Caco-2 (cell line): ENCODE measurements at regions not wholly inside any gene's neighbourhood (a gene's known extent, or its start where the extent isn't known, plus 50 kb on each side); places are given as distances from the start of the nearest gene placed in this dataset.
A peak's percentile ranks its signal among the peaks of the same experiment; 100 is the strongest.

Experiments used
- BruUV-seq: library from RNA; stranded (reverse); fragments of 400-500 nt; replicated peaks from 2 replicates; lab custom pipeline; 2021; lab: Mats Ljungman, UMichigan
- CTCF ChIA-PET: fragments of 300-600 bp; sonication (Branson Sonifier 250); formaldehyde crosslinking; loops from one replicate; lab custom pipeline; 2022; ENCODE audit warnings: antibody characterized with exemption; lab: Charles Lee
- POLR2A ChIA-PET: fragments of 300-600 bp; sonication (Branson Sonifier 250); formaldehyde crosslinking; loops from one replicate; lab custom pipeline; 2022; ENCODE audit warnings: antibody characterized with exemption; lab: Charles Lee
- DNase-seq, 2 experiments: peaks; one replicate each; pipeline versions ENCODE4 v3.0.0 to v3.0.0-alpha.2; 2020 to 2022
- H3K27me3 ChIP-seq: replicated peaks from 2 replicates; pipeline ENCODE4 v1.6.0; 2011; ENCODE audit warnings: low read length; ENCODE audit not compliant: control insufficient read depth, insufficient read depth
- H3K36me3 ChIP-seq: 2 replicates; pipeline ENCODE4 v1.5.1; 2011; ENCODE audit warnings: low read length; ENCODE audit not compliant: control insufficient read depth, insufficient read depth
- H3K4me1 ChIP-seq: fragments of 250-450 bp; sonication (Bioruptor Pico); 2 replicates; pipeline ENCODE4 v1.5.1; 2020; ENCODE audit warnings: mild to moderate bottlenecking
- H3K4me3 ChIP-seq: 2 replicates; pipeline ENCODE4 v1.5.1; 2011; ENCODE audit warnings: low read depth, mild to moderate bottlenecking, control low read depth, low read length
- H3K9me3 ChIP-seq: fragments of 250-450 bp; sonication (Bioruptor Pico); 2 replicates; pipeline ENCODE4 v1.5.1; 2020; ENCODE audit warnings: mild to moderate bottlenecking, moderate library complexity
- H3K27ac Mint-ChIP-seq: one replicate; pipeline ENCODE4 v1.8.0; 2022; ENCODE audit warnings: mixed read lengths; ENCODE audit not compliant: unreplicated experiment
- H3K27me3 Mint-ChIP-seq: one replicate; pipeline ENCODE4 v1.8.0; 2022; ENCODE audit warnings: mixed read lengths; ENCODE audit not compliant: insufficient read depth, unreplicated experiment
- H3K36me3 Mint-ChIP-seq: one replicate; pipeline ENCODE4 v1.8.0; 2022; ENCODE audit warnings: mild to moderate bottlenecking, mixed read lengths; ENCODE audit not compliant: insufficient read depth, unreplicated experiment
- H3K4me1 Mint-ChIP-seq: one replicate; pipeline ENCODE4 v1.8.0; 2022; ENCODE audit warnings: low read depth, mixed read lengths; ENCODE audit not compliant: unreplicated experiment
- H3K4me3 Mint-ChIP-seq: one replicate; pipeline ENCODE4 v1.8.0; 2022; ENCODE audit warnings: mild to moderate bottlenecking, moderate library complexity, mixed read lengths; ENCODE audit not compliant: unreplicated experiment
- H3K9me3 Mint-ChIP-seq: one replicate; pipeline ENCODE4 v1.8.0; 2022; ENCODE audit warnings: mixed read lengths; ENCODE audit not compliant: unreplicated experiment
- intact Hi-C: fragments of 100-400 bp; cut with micrococcal nuclease; formaldehyde crosslinking; loops from one replicate; pipeline ENCODE4 v1.10.0; 2022; ENCODE audit not compliant: unreplicated experiment
- TF ChIP-seq, protein P1 (sequence below), 2 experiments: fragments of 200-600 bp in 1 of 2; IDR thresholded peaks; 1 replicate in 1 of 2; 2 replicates in 1 of 2; pipeline versions ENCODE4 v1.5.1 to v1.8.0; 2011 to 2022; ENCODE audit warnings: antibody characterized with exemption in 1 of 2, control low read depth in 1 of 2, inconsistent platforms in 1 of 2, low read depth in 1 of 2, low read length in 1 of 2, mild to moderate bottlenecking in 1 of 2, moderate library complexity in 1 of 2; ENCODE audit not compliant: insufficient read depth in 1 of 2, severe bottlenecking in 1 of 2, unreplicated experiment in 1 of 2

DNA sequence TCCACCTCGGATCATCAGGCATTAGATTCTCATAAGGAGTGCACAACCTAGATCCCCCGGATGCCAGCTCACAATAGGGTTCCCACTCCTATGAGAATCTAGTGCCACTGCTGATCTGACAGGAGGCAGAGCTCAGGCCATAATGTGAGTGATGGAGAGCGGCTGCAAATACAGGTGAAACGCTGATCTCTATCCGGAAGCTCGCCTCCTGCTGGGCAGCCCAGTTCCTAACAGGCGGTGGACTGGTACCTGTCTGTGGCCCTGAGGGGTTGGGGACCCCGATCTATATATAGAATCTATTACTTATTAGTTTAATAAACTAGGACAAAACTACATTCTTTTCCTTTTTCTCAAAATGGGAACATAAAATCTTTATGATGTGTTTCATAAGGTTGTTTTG lies 741.9 kb downstream of the RFPL4B start:
- DNase-seq: no peak
- H3K27me3 ChIP-seq: no peaks in the 10 kb centered on the region
- H3K27ac Mint-ChIP-seq: no peak overlapping the region

DNA sequence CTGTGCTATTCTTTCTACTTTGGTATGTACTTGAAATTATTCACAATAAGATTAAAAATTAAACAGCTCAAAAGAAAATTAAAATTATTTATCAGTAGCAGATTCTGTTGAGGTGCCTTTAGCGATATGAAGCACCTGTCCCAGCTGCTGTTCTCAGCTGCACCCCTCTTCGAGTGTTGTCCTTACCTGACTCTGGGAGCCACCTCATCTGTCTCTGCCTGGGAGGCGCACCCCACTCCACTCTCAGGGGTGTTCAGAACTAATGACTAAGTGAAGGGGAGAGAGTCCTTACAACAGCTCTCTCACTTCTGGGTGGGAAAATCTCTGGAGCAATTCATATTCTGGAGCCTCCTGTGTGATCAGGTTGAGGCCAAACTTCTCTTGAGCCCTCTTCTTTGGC lies 745.7 kb downstream of the RFPL4B start:
- no peaks in the 10 kb centered on the region for H3K9me3 Mint-ChIP-seq
- no peaks in the 10 kb centered on the region for H3K4me1 Mint-ChIP-seq
- H3K4me1 ChIP-seq: no peaks in the 10 kb centered on the region
- H3K4me3 Mint-ChIP-seq: no peak overlapping the region
- ChIA-PET POLR2A (no interaction called here), CTCF (no interaction called here)
- H3K27me3 ChIP-seq: no peaks in the 10 kb centered on the region
- no peaks in the 10 kb centered on the region for H3K36me3 Mint-ChIP-seq
- TF ChIP-seq, protein P1, sequence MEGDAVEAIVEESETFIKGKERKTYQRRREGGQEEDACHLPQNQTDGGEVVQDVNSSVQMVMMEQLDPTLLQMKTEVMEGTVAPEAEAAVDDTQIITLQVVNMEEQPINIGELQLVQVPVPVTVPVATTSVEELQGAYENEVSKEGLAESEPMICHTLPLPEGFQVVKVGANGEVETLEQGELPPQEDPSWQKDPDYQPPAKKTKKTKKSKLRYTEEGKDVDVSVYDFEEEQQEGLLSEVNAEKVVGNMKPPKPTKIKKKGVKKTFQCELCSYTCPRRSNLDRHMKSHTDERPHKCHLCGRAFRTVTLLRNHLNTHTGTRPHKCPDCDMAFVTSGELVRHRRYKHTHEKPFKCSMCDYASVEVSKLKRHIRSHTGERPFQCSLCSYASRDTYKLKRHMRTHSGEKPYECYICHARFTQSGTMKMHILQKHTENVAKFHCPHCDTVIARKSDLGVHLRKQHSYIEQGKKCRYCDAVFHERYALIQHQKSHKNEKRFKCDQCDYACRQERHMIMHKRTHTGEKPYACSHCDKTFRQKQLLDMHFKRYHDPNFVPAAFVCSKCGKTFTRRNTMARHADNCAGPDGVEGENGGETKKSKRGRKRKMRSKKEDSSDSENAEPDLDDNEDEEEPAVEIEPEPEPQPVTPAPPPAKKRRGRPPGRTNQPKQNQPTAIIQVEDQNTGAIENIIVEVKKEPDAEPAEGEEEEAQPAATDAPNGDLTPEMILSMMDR (IDR thresholded peaks at IDR 0.05; ENCODE audit: insufficient read depth in 1 of 2, low read depth in 1 of 2, low read length in 1 of 2, severe bottlenecking in 1 of 2, unreplicated experiment in 1 of 2): no peak
- intact Hi-C loops: no loop called here
- H3K4me3 ChIP-seq: no peak overlapping the region
- H3K36me3 ChIP-seq: no peaks in the 10 kb centered on the region
- no peak for DNase-seq
- BruUV-seq: no TSS peak
- H3K9me3 ChIP-seq: no peaks in the 10 kb centered on the region
- H3K27ac Mint-ChIP-seq: no peak overlapping the region
- H3K27me3 Mint-ChIP-seq: no peaks in the 10 kb centered on the region

More for the DNA sequence above, 741.9 kb downstream of the RFPL4B start:
- no peaks in the 10 kb centered on the region for H3K27me3 Mint-ChIP-seq
- intact Hi-C loops: no loop called here
- H3K4me3 Mint-ChIP-seq: no peak overlapping the region
- Histone ChIP-seq H3K9me3 (no peaks in the 10 kb centered on the region), H3K36me3 (no peaks in the 10 kb centered on the region), H3K4me1 (no peaks in the 10 kb centered on the region), H3K4me3 (no peak overlapping the region)
- CTCF ChIA-PET: no interaction called here
- H3K36me3 Mint-ChIP-seq: no peaks in the 10 kb centered on the region
- TF ChIP-seq, protein P1 (IDR thresholded peaks at IDR 0.05; ENCODE audit: insufficient read depth in 1 of 2, low read depth in 1 of 2, low read length in 1 of 2, severe bottlenecking in 1 of 2, unreplicated experiment in 1 of 2): peak in 1 of 2 experiments; percentile 4
- H3K9me3 Mint-ChIP-seq: no peaks in the 10 kb centered on the region
- BruUV-seq: no TSS peak
- H3K4me1 Mint-ChIP-seq: no peaks in the 10 kb centered on the region
- POLR2A ChIA-PET: no interaction called here

DNA sequence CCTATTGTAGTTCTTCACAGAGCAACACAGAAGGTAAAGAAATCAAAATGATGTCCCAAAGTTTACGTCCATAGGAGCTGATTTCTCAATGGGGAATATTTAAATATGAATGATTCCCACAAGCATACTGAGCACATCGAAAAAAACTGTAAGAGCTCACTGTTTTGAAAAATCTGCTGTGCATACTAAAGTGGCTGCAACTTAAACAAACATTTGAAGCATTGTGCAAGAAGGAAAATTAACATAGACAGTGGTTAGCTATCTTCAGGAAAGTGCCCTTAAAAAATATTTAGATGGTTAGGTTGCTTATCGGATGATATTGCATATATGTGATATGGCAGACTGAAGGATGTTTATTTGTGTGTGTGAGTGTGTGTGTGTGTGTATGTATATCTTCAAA lies 747.6 kb downstream of the RFPL4B start:
- H3K4me1 Mint-ChIP-seq: no peaks in the 10 kb centered on the region
- no peak overlapping the region for H3K4me3 Mint-ChIP-seq
- H3K4me1 ChIP-seq: no peaks in the 10 kb centered on the region
- no peaks in the 10 kb centered on the region for H3K27me3 ChIP-seq
- H3K27me3 Mint-ChIP-seq: no peaks in the 10 kb centered on the region
- H3K4me3 ChIP-seq: no peak overlapping the region
- intact Hi-C loops: no loop called here
- H3K9me3 Mint-ChIP-seq: no peaks in the 10 kb centered on the region
- CTCF ChIA-PET: interaction anchor here (0.6 kb wide), 1 partner anchor 218 kb away, joined by 4 read pairs; no protein-coding TSS in a partner anchor
- BruUV-seq: no TSS peak
- POLR2A ChIA-PET: no interaction called here
- no peak overlapping the region for H3K27ac Mint-ChIP-seq
- H3K36me3 Mint-ChIP-seq: no peaks in the 10 kb centered on the region
- H3K9me3 ChIP-seq: no peaks in the 10 kb centered on the region
- H3K36me3 ChIP-seq: no peaks in the 10 kb centered on the region
- no peak for DNase-seq
- TF ChIP-seq, protein P1 (IDR thresholded peaks at IDR 0.05; ENCODE audit: insufficient read depth in 1 of 2, low read depth in 1 of 2, low read length in 1 of 2, severe bottlenecking in 1 of 2, unreplicated experiment in 1 of 2): no peak
